NCI-H524 treated with DMSO at 0.1 percent for 48 hours (cell line): ENCODE measurements at regions not wholly inside any gene's neighbourhood (a gene's known extent, or its start where the extent isn't known, plus 50 kb on each side); places are given as distances from the start of the nearest gene placed in this dataset.

ENCODE experiments used
- DNase-seq: peaks from one replicate; lab custom pipeline; 2025; lab: John Stamatoyannopoulos, UW

DNA sequence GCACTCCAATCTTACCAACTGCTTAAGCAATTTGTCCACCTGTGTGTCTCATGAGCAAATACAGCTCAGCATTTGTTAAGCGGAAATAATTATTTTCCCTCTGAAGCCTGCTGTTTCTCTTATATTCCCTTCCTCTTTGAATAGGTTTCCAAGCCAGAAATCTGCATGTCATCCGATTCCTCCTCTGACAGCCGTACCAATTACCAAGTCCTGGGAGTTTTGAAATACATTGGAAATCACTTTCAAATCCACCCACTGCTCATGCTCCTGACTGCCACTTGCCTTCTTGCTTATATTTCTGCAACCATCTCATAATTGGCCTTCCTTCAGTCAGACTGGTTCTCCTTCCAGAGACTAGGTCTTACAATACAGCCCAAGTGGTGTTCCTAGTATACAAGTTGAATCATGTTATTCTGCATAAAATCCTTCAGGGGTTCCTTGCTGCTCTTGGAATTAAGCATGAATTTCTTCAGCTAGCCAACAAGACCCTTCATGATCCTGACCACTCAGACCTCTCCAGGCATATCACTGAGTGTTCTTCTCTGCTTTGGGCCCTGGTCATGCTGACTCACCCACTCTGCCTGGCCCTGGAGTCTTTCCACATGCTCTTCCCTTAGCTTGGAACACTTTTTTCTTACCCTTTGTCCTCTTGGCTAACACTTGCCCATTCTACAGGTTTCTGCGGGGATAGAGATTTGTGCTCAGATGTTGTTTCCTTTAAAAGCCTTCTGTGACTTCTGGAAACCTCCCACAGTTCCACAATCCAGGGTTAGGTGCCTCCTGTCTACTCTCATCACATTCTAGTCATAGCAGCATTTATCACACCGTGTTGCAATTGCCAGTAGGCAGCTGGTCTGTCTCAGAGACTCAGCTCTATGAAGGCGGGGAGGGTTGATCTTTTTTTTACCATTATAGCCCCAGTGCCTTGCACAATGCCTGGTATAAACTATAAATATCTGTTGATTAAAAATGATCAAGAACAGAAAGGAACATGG is 157.6 kb downstream of the ARL6IP6 start:
- no peak for DNase-seq

DNA sequence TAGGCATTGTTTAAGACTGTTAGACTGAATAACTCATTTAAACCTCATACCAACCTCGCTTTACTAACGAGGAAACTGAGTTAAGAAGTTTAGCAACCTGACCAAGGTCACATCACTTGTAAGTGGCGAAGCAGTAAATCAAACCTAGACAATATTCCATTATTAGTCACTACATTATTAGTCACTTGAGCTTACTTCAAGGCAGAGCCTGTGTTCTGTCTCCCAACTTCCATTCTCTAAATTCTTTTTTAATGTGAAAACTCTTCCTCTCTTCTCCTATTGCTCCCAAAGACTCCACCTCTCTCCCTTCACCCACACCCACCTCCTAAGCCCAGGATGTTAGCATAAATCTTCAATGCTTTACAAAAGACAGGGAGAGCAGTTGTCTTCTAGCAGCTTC is 156.5 kb downstream of the ARL6IP6 start:
- DNase-seq = no peak

GRCh38 chr2:152870239-152870638 is 151.8 kb downstream of the ARL6IP6 start:
- DNase-seq = no peak

GRCh38 chr2:152867397-152867796 is 149.0 kb downstream of the ARL6IP6 start:
- DNase-seq = no peak

GRCh38 chr2:152864601-152865149 is 146.3 kb downstream of the ARL6IP6 start:
- no peak for DNase-seq

DNA sequence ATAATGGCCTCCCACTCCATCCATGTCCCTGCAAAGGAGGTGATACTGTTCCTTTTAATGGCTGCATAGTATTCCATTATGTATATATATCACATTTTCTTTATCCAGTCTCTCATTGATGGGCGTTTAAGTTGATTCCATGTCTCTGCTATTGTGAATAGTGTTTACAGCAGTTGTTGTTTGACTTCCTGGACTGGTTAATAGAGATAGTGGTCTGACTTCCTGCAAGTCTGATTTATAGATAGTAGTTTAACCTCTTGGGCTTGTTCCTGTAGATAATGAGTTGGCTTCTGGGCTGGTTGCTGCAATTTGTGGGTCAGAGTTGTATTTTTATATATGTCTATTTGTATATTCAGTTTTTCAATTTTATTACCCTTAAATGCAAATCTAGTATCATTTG is 145.4 kb downstream of the ARL6IP6 start:
- no peak for DNase-seq

GRCh38 chr2:152861349-152861942 is 143.0 kb downstream of the ARL6IP6 start:
- DNase-seq = no peak

DNA sequence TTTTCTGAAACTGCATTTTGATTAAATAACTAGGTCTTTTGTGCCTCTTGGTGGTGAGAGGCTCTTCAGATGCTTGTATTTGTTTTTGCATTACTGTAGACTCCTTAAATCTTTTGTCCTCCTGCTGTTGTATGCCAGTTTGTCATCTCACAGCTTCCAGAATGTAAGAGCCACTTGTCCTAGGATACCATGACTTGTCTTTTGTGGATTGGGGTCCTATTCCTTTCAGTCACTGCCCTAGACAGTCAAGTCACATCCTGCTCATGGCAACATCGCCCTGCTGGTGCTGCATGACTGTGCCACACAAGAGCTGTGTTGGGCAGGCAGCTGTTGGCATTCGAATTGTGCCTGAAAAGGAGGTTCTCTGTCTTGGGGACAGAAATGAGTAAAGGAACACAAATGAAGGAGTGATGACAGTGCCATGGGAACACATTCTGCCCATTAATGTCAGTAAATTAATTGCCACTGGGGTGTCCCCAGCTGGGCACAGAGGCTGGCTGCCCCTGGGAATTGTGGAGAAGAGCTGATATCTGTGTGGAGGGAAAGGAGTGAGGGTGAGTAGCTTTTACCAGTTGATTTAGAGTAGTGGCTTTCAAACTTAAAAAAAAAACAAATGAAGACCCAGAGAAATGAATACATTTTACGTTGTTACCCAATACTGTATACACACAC is 140.3 kb downstream of the ARL6IP6 start:
- DNase-seq = no peak

- no peak for DNase-seq
These were observed 128.5 kb downstream of the ARL6IP6 start for GRCh38 chr2:152846697-152847470.

GRCh38 chr2:152835674-152836073 is 117.3 kb downstream of the ARL6IP6 start:
- DNase-seq = no peak

GRCh38 chr2:152827944-152828343 is 109.5 kb downstream of the ARL6IP6 start:
- no peak for DNase-seq

DNA sequence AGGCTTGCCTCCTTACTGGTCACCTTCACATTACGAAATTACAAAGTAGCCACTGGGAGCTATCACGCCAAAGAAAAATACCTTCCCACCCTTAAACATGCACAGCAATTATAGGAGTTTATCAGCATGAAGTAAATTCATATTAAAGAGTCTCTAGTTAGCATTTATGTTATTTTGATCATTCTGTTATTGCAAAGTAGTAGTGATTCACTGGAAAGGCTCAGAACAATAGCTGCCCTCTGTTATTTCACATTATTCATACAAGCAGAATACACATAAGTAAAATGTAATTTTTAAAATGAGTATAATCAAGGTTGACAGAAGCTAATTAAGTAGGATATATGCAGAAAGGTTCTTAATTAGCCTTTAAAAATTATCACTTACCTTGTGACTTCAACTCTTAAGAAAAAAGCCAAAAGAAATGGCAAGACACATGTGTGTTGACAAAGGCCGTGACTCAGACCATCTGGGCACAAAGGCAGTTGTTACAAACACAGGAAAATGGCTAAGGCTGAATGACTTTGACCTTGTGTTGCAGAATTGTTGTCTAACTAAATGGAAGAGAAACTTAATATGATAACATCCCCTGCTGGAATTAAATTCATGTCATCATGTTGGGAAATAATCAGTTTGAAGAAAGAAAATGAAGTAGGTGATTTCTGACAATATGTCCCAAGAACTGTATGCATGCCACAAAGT is 108.3 kb downstream of the ARL6IP6 start:
- no peak for DNase-seq

- DNase-seq = no peak
These were observed 107.4 kb downstream of the ARL6IP6 start for GRCh38 chr2:152825834-152826233.

DNA sequence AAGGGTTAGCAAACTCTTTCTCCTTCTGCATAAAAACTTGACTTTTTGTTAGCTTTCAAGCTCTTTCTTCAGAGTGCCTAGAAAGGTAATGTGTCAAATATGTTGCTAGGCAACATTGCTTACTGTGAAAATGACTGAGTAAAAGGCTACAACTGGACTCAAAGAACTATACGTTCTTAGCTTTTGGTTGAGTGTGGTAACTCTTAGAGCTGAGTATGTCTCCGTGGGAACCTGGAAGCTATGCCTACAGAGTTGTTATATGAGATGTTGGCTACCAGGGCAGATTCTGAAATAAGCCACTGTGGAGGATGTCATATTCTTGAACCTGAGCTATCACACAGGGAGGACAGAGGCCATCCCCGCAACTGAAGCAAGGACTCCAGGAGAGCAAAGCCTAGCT is 105.5 kb downstream of the ARL6IP6 start:
- no peak for DNase-seq

- DNase-seq = no peak
These were observed 104.3 kb downstream of the ARL6IP6 start for GRCh38 chr2:152822676-152823075.

DNA sequence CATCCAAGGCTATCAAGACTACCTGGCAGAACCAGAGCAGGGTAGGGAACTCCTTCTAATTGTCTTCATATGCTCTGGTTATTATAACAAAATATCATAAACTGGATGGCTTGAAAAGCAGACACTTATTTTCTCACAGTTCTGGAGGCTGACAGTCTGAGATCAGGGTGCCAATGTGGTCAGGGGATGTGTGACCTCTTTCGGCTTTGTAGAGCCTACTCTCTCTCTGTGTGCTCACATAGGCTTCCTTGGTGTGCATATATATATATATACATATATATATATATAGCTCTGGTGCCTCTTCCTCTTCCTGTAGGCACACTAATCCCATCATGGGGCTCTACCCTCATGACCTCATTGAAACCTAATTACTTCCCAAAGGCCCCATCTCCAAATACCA is 101.6 kb downstream of the ARL6IP6 start:
- DNase-seq = no peak

- no peak for DNase-seq
These were observed 97.3 kb downstream of the ARL6IP6 start for GRCh38 chr2:152815634-152816257.

DNA sequence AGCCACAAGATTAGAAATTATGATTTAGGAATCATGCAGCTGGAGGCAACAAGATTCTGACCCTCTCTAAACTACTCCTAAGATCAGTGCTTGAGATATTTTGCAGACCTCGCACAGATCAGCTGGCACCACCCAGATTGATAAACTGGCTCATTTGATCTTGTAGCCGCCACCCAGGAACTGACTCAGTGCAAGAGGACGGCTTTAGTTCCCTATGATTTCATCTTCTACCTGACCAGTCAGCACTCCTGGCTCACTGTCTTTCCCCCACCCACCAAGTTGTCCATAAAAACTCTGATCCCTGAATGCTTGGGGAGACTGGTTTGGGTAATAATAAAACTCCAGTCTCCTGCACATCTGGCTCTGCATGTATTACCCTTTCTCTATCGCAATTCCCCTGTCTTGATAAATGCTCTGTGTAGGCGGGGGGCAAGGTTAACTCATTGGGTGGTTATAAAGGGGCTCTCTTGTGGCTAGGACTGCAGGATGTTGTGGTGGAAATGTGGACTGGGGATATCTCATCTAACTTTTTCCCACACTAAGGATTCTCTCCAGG is 96.1 kb downstream of the ARL6IP6 start:
- no peak for DNase-seq

DNA sequence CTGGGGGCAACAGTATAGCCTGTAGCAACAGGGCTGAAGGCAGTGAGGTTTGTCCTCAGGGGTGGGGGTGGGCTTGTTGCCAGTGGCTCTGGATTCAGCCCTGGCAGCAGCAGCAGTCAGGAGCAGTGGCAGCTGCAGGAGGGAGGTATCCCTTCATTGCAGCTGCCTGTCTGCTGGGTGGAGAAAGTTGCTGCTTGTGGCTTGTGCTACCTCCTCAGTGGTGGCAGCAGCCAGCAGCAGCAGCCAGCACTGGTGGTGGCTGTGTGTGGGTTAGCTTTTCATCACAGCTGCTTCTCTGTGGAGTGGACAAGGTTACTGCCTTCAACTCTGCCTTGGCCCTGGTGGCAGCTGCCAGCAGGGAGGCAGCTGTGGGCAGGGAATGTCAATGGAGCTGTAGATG is 94.9 kb downstream of the ARL6IP6 start:
- DNase-seq = no peak
